GM12865 (cell line): ENCODE measurements at regions not wholly inside any gene's neighbourhood (a gene's known extent, or its start where the extent isn't known, plus 50 kb on each side); places are given as distances from the start of the nearest gene placed in this dataset.
"Not testable (repeated sequence)": the region's sequence is repeated elsewhere in the genome, so short reads cannot be mapped to it uniquely, and the experiment has no call there.

Experiments used
- DNase-seq: peaks from one replicate; pipeline ENCODE4 v3.0.0; 2010; ENCODE audit warnings: low read depth
- H3K4me3 ChIP-seq: 2 replicates; pipeline ENCODE4 v1.5.1; 2011; ENCODE audit warnings: mild to moderate bottlenecking, low read depth, low read length, control low read depth
- CTCF ChIP-seq: IDR thresholded peaks from 2 replicates; pipeline ENCODE4 v1.5.1; 2011; ENCODE audit warnings: low read length, control low read depth, low read depth, inconsistent platforms; ENCODE audit not compliant: insufficient read depth; ENCODE audit errors: missing control alignments

- TF ChIP-seq CTCF = no peak
- H3K4me3 ChIP-seq = no peak overlapping the region
- no peak for DNase-seq
Measured at GRCh38 chrX:25442499-25442898, 426.7 kb upstream of the ARX start.

- H3K4me3 ChIP-seq = no peak overlapping the region
- DNase-seq = no peak
- no peak for TF ChIP-seq CTCF
Measured at GRCh38 chrX:25433307-25433706, 417.5 kb upstream of the ARX start.

- no peak for DNase-seq
- TF ChIP-seq CTCF = no peak
- H3K4me3 ChIP-seq = no peak overlapping the region
Measured at GRCh38 chrX:25432396-25432795, 416.6 kb upstream of the ARX start.

GRCh38 chrX:25427873-25428555 is 412.2 kb upstream of the ARX start:
- TF ChIP-seq CTCF = no peak
- DNase-seq = no peak

GRCh38 chrX:25404163-25404562 is 388.4 kb upstream of the ARX start:
- not testable (repeated sequence) for DNase-seq

More at GRCh38 chrX:25427873-25428555, 412.2 kb upstream of the ARX start:
- H3K4me3 ChIP-seq = no peak overlapping the region

GRCh38 chrX:25389266-25389665 is 373.5 kb upstream of the ARX start:
- no peak overlapping the region for H3K4me3 ChIP-seq
- no peak for TF ChIP-seq CTCF
- no peak for DNase-seq

More at GRCh38 chrX:25404163-25404562, 388.4 kb upstream of the ARX start:
- H3K4me3 ChIP-seq = not testable (repeated sequence)

GRCh38 chrX:25383196-25383595 is 367.4 kb upstream of the ARX start:
- no peak overlapping the region for H3K4me3 ChIP-seq
- no peak for TF ChIP-seq CTCF
- no peak for DNase-seq
